ENCODE measurements at regions not wholly inside any gene's neighbourhood (a gene's known extent, or its start where the extent isn't known, plus 50 kb on each side); places are given as distances from the start of the nearest gene placed in this dataset.
"Not testable (repeated sequence)": the region's sequence is repeated elsewhere in the genome, so short reads cannot be mapped to it uniquely, and the experiment has no call there.

- H3K4me3 ChIP-seq (replicated peaks; ENCODE audit: low read depth, low read length); DNase-seq (ENCODE audit: extremely low read depth, low read depth): not testable (repeated sequence)
Observed at GRCh38 chr15:88965097-88965496, 51.9 kb upstream of the MFGE8 start.

- no peak overlapping the region for H3K4me3 ChIP-seq (replicated peaks; ENCODE audit: low read depth, low read length)
- no peak for DNase-seq (ENCODE audit: extremely low read depth, low read depth)
- no peak for TF ChIP-seq CTCF (IDR thresholded peaks at IDR 0.05; ENCODE audit: low read depth, low read length, missing control alignments)
Observed at GRCh38 chr15:88970232-88970631, 57.1 kb upstream of the MFGE8 start.

- H3K4me3 ChIP-seq (replicated peaks; ENCODE audit: low read depth, low read length): no peak overlapping the region
- no peak for TF ChIP-seq CTCF (IDR thresholded peaks at IDR 0.05; ENCODE audit: low read depth, low read length, missing control alignments)
- DNase-seq (ENCODE audit: extremely low read depth, low read depth): no peak
Observed at GRCh38 chr15:88974392-88974791, 61.2 kb upstream of the MFGE8 start.

DNA sequence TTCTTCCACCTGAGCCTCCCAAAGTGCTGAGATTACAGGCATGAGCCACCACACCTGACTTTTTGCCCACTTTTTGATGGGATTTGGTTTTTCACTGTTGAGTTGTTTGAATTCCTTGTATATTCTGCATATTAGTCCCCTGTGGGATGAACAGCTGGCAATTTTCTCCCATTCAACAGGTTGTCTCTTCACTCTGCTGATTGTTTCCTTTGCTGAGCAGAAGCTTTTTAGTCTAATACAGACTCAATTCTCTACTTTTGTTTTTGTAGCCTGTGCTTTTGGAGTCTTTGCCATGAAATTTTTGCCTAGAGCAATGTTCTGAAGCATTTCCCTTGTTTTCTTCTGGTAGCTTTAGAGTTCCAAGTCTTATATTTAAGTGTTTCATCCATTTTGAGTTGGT, 62.7 kb upstream of the MFGE8 start:
- no peak for DNase-seq (ENCODE audit: extremely low read depth, low read depth)
- TF ChIP-seq CTCF (IDR thresholded peaks at IDR 0.05; ENCODE audit: low read depth, low read length, missing control alignments): no peak
- H3K4me3 ChIP-seq (replicated peaks; ENCODE audit: low read depth, low read length): no peak overlapping the region

GRCh38 chr15:88976656-88977055, 63.5 kb upstream of the MFGE8 start:
- DNase-seq (ENCODE audit: extremely low read depth, low read depth): no peak
- TF ChIP-seq CTCF (IDR thresholded peaks at IDR 0.05; ENCODE audit: low read depth, low read length, missing control alignments): no peak
- H3K4me3 ChIP-seq (replicated peaks; ENCODE audit: low read depth, low read length): no peak overlapping the region

DNA sequence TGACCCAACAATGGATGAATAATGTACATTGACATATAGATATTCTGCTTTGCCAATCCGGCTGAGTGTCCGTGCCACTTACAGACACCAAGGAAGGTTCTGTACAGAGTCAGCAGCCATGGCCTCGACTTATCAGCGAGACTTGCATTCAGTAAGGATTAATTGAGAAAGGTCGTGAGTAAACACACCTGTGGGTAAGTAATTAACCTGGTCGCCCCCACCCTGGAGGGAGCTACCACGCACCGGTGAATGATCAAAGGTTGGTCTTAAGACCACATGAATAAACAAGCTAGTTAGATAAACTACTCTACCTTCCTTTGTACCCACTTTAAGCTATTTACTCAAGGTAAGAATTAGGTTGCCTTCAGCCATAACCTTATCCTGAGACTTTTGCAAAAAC, 66.5 kb upstream of the MFGE8 start:
- no peak overlapping the region for H3K4me3 ChIP-seq (replicated peaks; ENCODE audit: low read depth, low read length)
- DNase-seq (ENCODE audit: extremely low read depth, low read depth): no peak
- TF ChIP-seq CTCF (IDR thresholded peaks at IDR 0.05; ENCODE audit: low read depth, low read length, missing control alignments): no peak

DNA sequence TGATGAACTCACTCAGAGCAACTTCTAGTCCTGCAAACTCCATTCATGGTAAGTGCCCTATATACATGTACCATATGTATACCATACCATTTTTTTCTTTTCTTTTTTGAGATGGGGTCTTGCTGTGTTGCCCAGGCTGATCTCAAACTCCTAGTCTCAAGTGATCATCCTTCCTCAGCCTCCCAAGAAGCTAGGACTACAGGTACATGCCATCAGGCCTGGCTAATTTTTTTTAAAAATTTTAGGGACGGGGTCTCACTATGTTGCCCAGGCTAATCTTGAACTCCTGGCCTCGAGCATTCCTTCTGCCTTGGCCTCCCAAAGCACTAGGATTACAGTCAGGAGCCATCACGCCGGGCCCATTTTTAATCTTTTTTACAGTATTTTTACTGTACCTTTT, 67.3 kb upstream of the MFGE8 start:
- no peak for DNase-seq (ENCODE audit: extremely low read depth, low read depth)
- no peak for TF ChIP-seq CTCF (IDR thresholded peaks at IDR 0.05; ENCODE audit: low read depth, low read length, missing control alignments)
- H3K4me3 ChIP-seq (replicated peaks; ENCODE audit: low read depth, low read length): no peak overlapping the region
